Mesenchymal stem cell (in vitro differentiated cells and primary cell): ENCODE measurements at regions not wholly inside any gene's neighbourhood (a gene's known extent, or its start where the extent isn't known, plus 50 kb on each side); places are given as distances from the start of the nearest gene placed in this dataset.

Experiments
- DNase-seq: peaks from one replicate; pipeline ENCODE4 v3.0.0-alpha.2; 2013
- H2AFZ ChIP-seq: one replicate; pipeline ENCODE4 v1.6.1; 2013; ENCODE audit warnings: low read depth, mild to moderate bottlenecking, control low read depth, inconsistent platforms, low read length, moderate library complexity
- H2AK5ac ChIP-seq: 2 replicates; pipeline ENCODE4 v1.6.1; 2013; ENCODE audit warnings: low read length, moderate library complexity, mild to moderate bottlenecking, inconsistent platforms; ENCODE audit not compliant: severe bottlenecking
- H2BK120ac ChIP-seq: one replicate; pipeline ENCODE4 v1.6.1; 2013; ENCODE audit warnings: low read depth, mild to moderate bottlenecking, inconsistent platforms, low read length, moderate library complexity
- H2BK12ac ChIP-seq, 2 experiments: one replicate each; pipeline ENCODE4 v1.6.1; 2013; ENCODE audit warnings: inconsistent platforms in 2 of 2, low read length in 2 of 2, mild to moderate bottlenecking in 2 of 2, moderate library complexity in 2 of 2, control low read depth in 1 of 2
- H2BK15ac ChIP-seq: one replicate; pipeline ENCODE4 v1.6.1; 2013; ENCODE audit warnings: mild to moderate bottlenecking, low read depth, inconsistent platforms; ENCODE audit not compliant: poor library complexity, severe bottlenecking
- H2BK5ac ChIP-seq: 2 replicates; pipeline ENCODE4 v1.6.1; 2013; ENCODE audit warnings: low read depth, mild to moderate bottlenecking, low read length, control low read depth, inconsistent platforms; ENCODE audit not compliant: poor library complexity, severe bottlenecking
- H3K14ac ChIP-seq, 2 experiments: one replicate each; pipeline ENCODE4 v1.6.1; 2013; ENCODE audit warnings: inconsistent platforms in 2 of 2, low read length in 2 of 2, control low read depth in 1 of 2, mild to moderate bottlenecking in 1 of 2, moderate library complexity in 1 of 2
- H3K18ac ChIP-seq, 2 experiments: one replicate each; pipeline ENCODE4 v1.6.1; 2013; ENCODE audit warnings: inconsistent platforms in 2 of 2, low read length in 2 of 2, control low read depth in 1 of 2, low read depth in 1 of 2, mild to moderate bottlenecking in 1 of 2
- H3K23ac ChIP-seq, 2 experiments: one replicate each; pipeline ENCODE4 v1.6.1; 2013; ENCODE audit warnings: inconsistent platforms in 2 of 2, low read length in 2 of 2, mild to moderate bottlenecking in 2 of 2, moderate library complexity in 2 of 2, control low read depth in 1 of 2
- H3K27ac ChIP-seq: 2 replicates; pipeline ENCODE4 v1.5.1; 2013; ENCODE audit warnings: mild to moderate bottlenecking, moderate library complexity, low read length, control low read depth, inconsistent platforms; ENCODE audit not compliant: poor library complexity, severe bottlenecking
- H3K27me3 ChIP-seq, 2 experiments: 2 replicates each; pipeline versions ENCODE4 v1.6.1 to v1.7.0; 2013; ENCODE audit warnings: low read length in 2 of 2, mild to moderate bottlenecking in 2 of 2, moderate library complexity in 2 of 2, control low read depth in 1 of 2, inconsistent platforms in 1 of 2; ENCODE audit not compliant: control insufficient read depth in 1 of 2, insufficient read depth in 1 of 2
- H3K36me3 ChIP-seq, 2 experiments: 2 replicates each; pipeline versions ENCODE4 v1.6.1 to v1.7.0; 2013; ENCODE audit warnings: low read length in 2 of 2, control low read depth in 1 of 2, inconsistent platforms in 1 of 2, low read depth in 1 of 2, mild to moderate bottlenecking in 1 of 2; ENCODE audit not compliant: insufficient read depth in 2 of 2, control insufficient read depth in 1 of 2
- H3K4ac ChIP-seq, 2 experiments: one replicate each; pipeline ENCODE4 v1.6.1; 2013; ENCODE audit warnings: inconsistent platforms in 2 of 2, low read length in 2 of 2, mild to moderate bottlenecking in 2 of 2, moderate library complexity in 2 of 2, control low read depth in 1 of 2, low read depth in 1 of 2
- H3K4me1 ChIP-seq: 2 replicates; pipeline ENCODE4 v1.6.1; 2013; ENCODE audit warnings: low read depth, low read length, control low read depth; ENCODE audit not compliant: control insufficient read depth, insufficient read depth
- H3K4me2 ChIP-seq: 2 replicates; pipeline ENCODE4 v1.6.1; 2013; ENCODE audit warnings: low read length, mild to moderate bottlenecking, inconsistent platforms; ENCODE audit not compliant: poor library complexity, severe bottlenecking
- H3K4me3 ChIP-seq, 2 experiments: 2 replicates each; pipeline versions ENCODE4 v1.5.1 to v1.7.0; 2013; ENCODE audit warnings: low read length in 2 of 2, mild to moderate bottlenecking in 2 of 2, control low read depth in 1 of 2, low read depth in 1 of 2; ENCODE audit not compliant: insufficient read depth in 1 of 2
- H3K79me1 ChIP-seq: replicated peaks from 2 replicates; pipeline ENCODE4 v1.6.1; 2013; ENCODE audit warnings: mild to moderate bottlenecking, control low read depth, low read length, inconsistent platforms; ENCODE audit not compliant: poor library complexity, severe bottlenecking
- H3K9ac ChIP-seq: 2 replicates; pipeline ENCODE4 v1.7.0; 2013; ENCODE audit warnings: mild to moderate bottlenecking, low read length, moderate library complexity
- H3K9me3 ChIP-seq: 2 replicates; pipeline ENCODE4 v1.7.0; 2013; ENCODE audit warnings: mild to moderate bottlenecking, low read length; ENCODE audit not compliant: control insufficient read depth
- H4K8ac ChIP-seq: one replicate; pipeline ENCODE4 v1.6.1; 2013; ENCODE audit warnings: inconsistent platforms, mild to moderate bottlenecking, low read length, moderate library complexity
- H4K91ac ChIP-seq: one replicate; pipeline ENCODE4 v1.6.1; 2013; ENCODE audit warnings: mild to moderate bottlenecking, low read length, inconsistent platforms
- WGBS: methylation state at CpG from one replicate; pipeline ENCODE4 v1.1.7; 2013; ENCODE audit warnings: mixed read lengths; 5-methylcytosine and 5-hydroxymethylcytosine counted together

- Histone ChIP-seq H3K79me1 (no peaks in the 10 kb centered on the region), H3K18ac (no peak overlapping the region), H3K9ac (no peak overlapping the region), H2AK5ac (no peak overlapping the region), H3K14ac (no peak overlapping the region), H3K9me3 (no peaks in the 10 kb centered on the region), H4K8ac (no peak overlapping the region), H3K27me3 (peaks cover 60 to 61% of the 10 kb centered on the region in 2 experiments), H3K23ac (no peak overlapping the region), H3K4me1 (no peaks in the 10 kb centered on the region), H3K36me3 (no peaks in the 10 kb centered on the region), H3K4me3 (no peak overlapping the region), H2BK15ac (no peak overlapping the region), H2BK5ac (no peak overlapping the region), H4K91ac (no peak overlapping the region), H2BK120ac (no peak overlapping the region), H3K4ac (no peak overlapping the region), H3K27ac (no peak overlapping the region), H2AFZ (no peak overlapping the region), H3K4me2 (no peak overlapping the region), H2BK12ac (no peak overlapping the region)
- DNase-seq, result no peak
- 85% methylated on average over 11 of the region's 13 CpGs for WGBS
These were observed 76.8 kb upstream of the SH3PXD2B start for GRCh38 chr5:172530878-172531703.

- Histone ChIP-seq H2BK120ac (no peak overlapping the region), H3K9ac (no peak overlapping the region), H3K9me3 (no peaks in the 10 kb centered on the region), H3K27ac (no peak overlapping the region), H3K4me2 (no peak overlapping the region), H2AFZ (no peak overlapping the region), H3K18ac (no peak overlapping the region), H2BK15ac (no peak overlapping the region), H2BK5ac (no peak overlapping the region), H4K91ac (no peak overlapping the region), H3K36me3 (no peaks in the 10 kb centered on the region), H3K4ac (no peak overlapping the region), H2BK12ac (no peak overlapping the region), H3K27me3 (peaks cover 60 to 67% of the 10 kb centered on the region in 2 experiments), H3K79me1 (no peaks in the 10 kb centered on the region), H3K23ac (no peak overlapping the region), H3K14ac (no peak overlapping the region), H3K4me1 (no peaks in the 10 kb centered on the region), H4K8ac (no peak overlapping the region), H2AK5ac (no peak overlapping the region), H3K4me3 (no peak overlapping the region)
- no peak for DNase-seq
- WGBS, result 96% methylated on average over 8 of the region's 8 CpGs
These were observed 76.1 kb upstream of the SH3PXD2B start for GRCh38 chr5:172530406-172530805.

- H3K18ac ChIP-seq, result no peak overlapping the region
- peaks cover 64 to 72% of the 10 kb centered on the region in 2 experiments for H3K27me3 ChIP-seq
- no peak overlapping the region for H3K4ac ChIP-seq
- WGBS, result 67% methylated on average over 3 of the region's 3 CpGs
- no peak overlapping the region for H3K27ac ChIP-seq
- H2BK15ac ChIP-seq, result no peak overlapping the region
- no peaks in the 10 kb centered on the region for H3K4me1 ChIP-seq
- no peak overlapping the region for H2AK5ac ChIP-seq
- H2BK5ac ChIP-seq, result no peak overlapping the region
- no peak overlapping the region for H3K4me2 ChIP-seq
- no peak overlapping the region for H2BK12ac ChIP-seq
- H3K14ac ChIP-seq, result no peak overlapping the region
- no peak for DNase-seq
- no peaks in the 10 kb centered on the region for H3K79me1 ChIP-seq
- H2BK120ac ChIP-seq, result no peak overlapping the region
- no peaks in the 10 kb centered on the region for H3K36me3 ChIP-seq
- H4K91ac ChIP-seq, result no peak overlapping the region
- H3K23ac ChIP-seq, result no peak overlapping the region
- no peak overlapping the region for H3K4me3 ChIP-seq
- H3K9me3 ChIP-seq, result no peaks in the 10 kb centered on the region
- no peak overlapping the region for H2AFZ ChIP-seq
- no peak overlapping the region for H3K9ac ChIP-seq
- H4K8ac ChIP-seq, result no peak overlapping the region
These were observed 75.6 kb upstream of the SH3PXD2B start for GRCh38 chr5:172529896-172530295.

GRCh38 chr5:172528440-172528839 lies 74.1 kb upstream of the SH3PXD2B start:
- H3K79me1 ChIP-seq, result no peaks in the 10 kb centered on the region
- no peak overlapping the region for H3K9ac ChIP-seq
- H3K36me3 ChIP-seq, result no peaks in the 10 kb centered on the region
- no peak overlapping the region for H3K4me2 ChIP-seq
- no peak for DNase-seq
- H3K23ac ChIP-seq, result no peak overlapping the region
- WGBS, result 82% methylated on average over 3 of the region's 3 CpGs
- H2AK5ac ChIP-seq, result no peak overlapping the region
- H3K4me1 ChIP-seq, result no peaks in the 10 kb centered on the region
- no peak overlapping the region for H3K27ac ChIP-seq
- H3K4me3 ChIP-seq, result no peak overlapping the region
- H3K18ac ChIP-seq, result no peak overlapping the region
- H3K4ac ChIP-seq, result no peak overlapping the region
- H2BK15ac ChIP-seq, result no peak overlapping the region
- H3K14ac ChIP-seq, result no peak overlapping the region
- H2AFZ ChIP-seq, result no peak overlapping the region
- no peak overlapping the region for H2BK12ac ChIP-seq
- peaks cover 61 to 74% of the 10 kb centered on the region in 2 experiments for H3K27me3 ChIP-seq
- H4K8ac ChIP-seq, result no peak overlapping the region
- H2BK120ac ChIP-seq, result no peak overlapping the region
- H2BK5ac ChIP-seq, result no peak overlapping the region
- H4K91ac ChIP-seq, result no peak overlapping the region
- H3K9me3 ChIP-seq, result peaks cover under 1% of the 10 kb centered on the region
